K562 (cell line): ENCODE measurements at regions not wholly inside any gene's neighbourhood (a gene's known extent, or its start where the extent isn't known, plus 50 kb on each side); places are given as distances from the start of the nearest gene placed in this dataset.

Experiments used
- BCOR ChIP-seq: fragments of 450-650 bp; IDR thresholded peaks from 2 replicates; pipeline ENCODE4 v1.6.1; 2016
- CAMTA2 ChIP-seq: fragments of 250-450 bp; sonication (Bioruptor Pico); conservative IDR thresholded peaks from 2 replicates; pipeline ENCODE4 v1.5.1; 2022

DNA sequence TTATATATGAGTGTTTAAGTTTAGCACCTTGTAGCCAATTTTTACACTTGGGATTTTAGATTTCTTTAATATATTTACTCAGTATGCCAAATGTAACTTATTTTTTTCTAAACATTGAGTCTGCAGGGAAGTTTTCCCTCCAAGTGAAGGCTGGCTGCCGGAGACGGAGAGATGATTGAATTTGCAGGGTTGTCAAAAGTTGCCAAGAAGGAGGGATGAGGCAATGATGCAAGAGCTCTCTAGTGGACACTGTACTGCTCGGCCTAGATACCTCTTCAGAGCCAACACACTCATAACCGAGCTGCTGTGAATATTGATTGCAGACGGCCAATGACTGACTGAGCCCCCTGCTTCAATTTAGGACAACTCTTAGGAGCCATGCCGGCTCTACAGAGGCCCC is 318.6 kb upstream of the CASK start:
- no peak for TF ChIP-seq BCOR
- no peak for TF ChIP-seq CAMTA2 (CRISPR knock-in tag)
